Cardiac fibroblast (primary cell): ENCODE measurements at regions not wholly inside any gene's neighbourhood (a gene's known extent, or its start where the extent isn't known, plus 50 kb on each side); places are given as distances from the start of the nearest gene placed in this dataset.

Experiments
- DNase-seq, 2 donors: peaks; one replicate each; pipeline versions ENCODE4 v3.0.0 to v3.0.0-alpha.2; 2010; ENCODE audit warnings: low read depth in 2 of 2
- H3K4me3 ChIP-seq, 2 donors: replicated peaks in 1 of 2; 1 replicate in 1 of 2; 2 replicates in 1 of 2; pipeline ENCODE4 v1.5.1; 2011; ENCODE audit warnings: low read depth in 2 of 2, low read length in 2 of 2, mild to moderate bottlenecking in 2 of 2, moderate library complexity in 1 of 2
- TF ChIP-seq, protein P1 (sequence below): IDR thresholded peaks from one replicate; pipeline ENCODE4 v1.5.1; 2011; ENCODE audit warnings: low read depth, mild to moderate bottlenecking, low read length, inconsistent platforms

DNA sequence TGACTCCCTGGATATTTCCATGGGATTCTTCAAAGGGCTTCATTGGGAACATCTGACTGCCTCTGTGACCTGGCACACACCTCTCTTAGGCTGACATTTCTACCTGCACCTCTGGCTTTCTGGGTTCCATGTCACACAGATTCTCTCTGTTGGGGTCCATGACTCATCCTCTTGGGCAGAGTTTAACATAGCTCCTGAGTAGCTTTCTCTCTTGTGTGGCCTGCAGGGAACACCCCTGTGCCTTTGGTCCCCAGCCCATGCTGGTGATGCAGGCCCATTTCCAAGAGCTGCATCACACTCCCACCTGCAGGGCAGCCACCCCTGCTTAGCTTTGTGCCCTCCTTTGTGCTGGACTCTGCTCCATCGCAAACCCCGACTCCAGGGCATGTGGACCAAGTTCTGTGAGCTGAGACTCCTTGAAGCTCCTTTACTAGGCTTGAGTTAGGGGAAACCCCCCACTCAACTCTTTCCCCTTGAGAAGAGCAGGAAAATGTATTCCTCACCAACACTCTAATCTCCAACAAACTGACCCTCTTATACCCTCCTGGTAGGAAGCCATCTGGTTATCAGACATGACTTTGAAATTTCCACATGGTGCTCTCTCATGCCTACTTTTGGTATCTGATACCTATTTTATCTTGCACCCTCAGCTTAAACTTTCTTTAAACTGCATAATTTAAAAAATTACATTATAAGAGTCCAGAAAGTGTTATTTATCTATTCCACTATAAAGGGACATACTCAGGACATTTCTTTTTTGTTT is 93.3 kb downstream of the ZNF777 start:
- TF ChIP-seq, protein P1, sequence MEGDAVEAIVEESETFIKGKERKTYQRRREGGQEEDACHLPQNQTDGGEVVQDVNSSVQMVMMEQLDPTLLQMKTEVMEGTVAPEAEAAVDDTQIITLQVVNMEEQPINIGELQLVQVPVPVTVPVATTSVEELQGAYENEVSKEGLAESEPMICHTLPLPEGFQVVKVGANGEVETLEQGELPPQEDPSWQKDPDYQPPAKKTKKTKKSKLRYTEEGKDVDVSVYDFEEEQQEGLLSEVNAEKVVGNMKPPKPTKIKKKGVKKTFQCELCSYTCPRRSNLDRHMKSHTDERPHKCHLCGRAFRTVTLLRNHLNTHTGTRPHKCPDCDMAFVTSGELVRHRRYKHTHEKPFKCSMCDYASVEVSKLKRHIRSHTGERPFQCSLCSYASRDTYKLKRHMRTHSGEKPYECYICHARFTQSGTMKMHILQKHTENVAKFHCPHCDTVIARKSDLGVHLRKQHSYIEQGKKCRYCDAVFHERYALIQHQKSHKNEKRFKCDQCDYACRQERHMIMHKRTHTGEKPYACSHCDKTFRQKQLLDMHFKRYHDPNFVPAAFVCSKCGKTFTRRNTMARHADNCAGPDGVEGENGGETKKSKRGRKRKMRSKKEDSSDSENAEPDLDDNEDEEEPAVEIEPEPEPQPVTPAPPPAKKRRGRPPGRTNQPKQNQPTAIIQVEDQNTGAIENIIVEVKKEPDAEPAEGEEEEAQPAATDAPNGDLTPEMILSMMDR = no peak
- no peak for DNase-seq
- no peak overlapping the region for H3K4me3 ChIP-seq

- no peak overlapping the region for H3K4me3 ChIP-seq
- TF ChIP-seq, protein P1 = no peak
- no peak for DNase-seq
Measured at GRCh38 chr7:149369497-149369896, 91.4 kb downstream of the ZNF777 start.

GRCh38 chr7:149370790-149371189 is 90.1 kb downstream of the ZNF777 start:
- TF ChIP-seq, protein P1 = no peak
- no peak overlapping the region for H3K4me3 ChIP-seq
- no peak for DNase-seq

GRCh38 chr7:149373089-149373488 is 87.8 kb downstream of the ZNF777 start:
- H3K4me3 ChIP-seq = no peak overlapping the region
- no peak for DNase-seq
- TF ChIP-seq, protein P1 = no peak

- H3K4me3 ChIP-seq = no peak overlapping the region
- TF ChIP-seq, protein P1 = no peak
- no peak for DNase-seq
Measured at GRCh38 chr7:149375234-149376008, 85.4 kb downstream of the ZNF777 start.

DNA sequence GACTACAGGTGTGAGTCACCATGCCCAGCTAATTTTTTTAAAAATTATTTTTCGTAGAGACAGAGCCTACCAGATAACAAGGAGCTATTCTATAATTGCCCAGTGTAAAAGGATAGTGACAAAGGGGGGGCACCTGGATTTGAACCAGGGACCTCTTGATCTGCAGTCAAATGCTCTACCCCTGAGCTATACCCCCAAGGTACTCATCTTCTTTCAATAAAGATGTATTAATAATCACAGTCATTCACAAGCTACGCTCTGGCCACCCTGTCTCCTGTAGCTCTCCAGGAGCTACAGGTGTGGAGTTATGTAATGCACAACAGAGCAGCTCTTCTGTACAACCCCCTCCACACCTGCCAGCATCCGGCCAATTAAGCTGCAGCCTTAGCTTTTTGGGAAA is 83.5 kb downstream of the ZNF777 start:
- H3K4me3 ChIP-seq = no peak overlapping the region
- DNase-seq = no peak
- TF ChIP-seq, protein P1 = no peak
